IMR-90 (cell line): ENCODE measurements at regions not wholly inside any gene's neighbourhood (a gene's known extent, or its start where the extent isn't known, plus 50 kb on each side); places are given as distances from the start of the nearest gene placed in this dataset.

Source experiments
- ATAC-seq: fragments of 200-7000 bp; cut with Tn5 transposase; 2 replicates; pipeline ENCODE4 v1.9.1; 2020; ENCODE audit warnings: low read depth, mild to moderate bottlenecking, moderate library complexity
- BruUV-seq: library from RNA; stranded (reverse); fragments of 400-500 nt; replicated peaks from 2 replicates; lab custom pipeline; 2021; lab: Mats Ljungman, UMichigan
- CTCF ChIA-PET: fragments of 300-600 bp; formaldehyde crosslinking; extraction: SDS; loops from one replicate; lab custom pipeline; 2021; ENCODE audit warnings: antibody characterized with exemption; lab: Yijun Ruan, JAX
- POLR2A ChIA-PET: fragments of 300-600 bp; sonication (Branson Sonifier 250); formaldehyde crosslinking; loops from one replicate; lab custom pipeline; 2022; ENCODE audit warnings: antibody characterized with exemption; ENCODE audit not compliant: unreplicated experiment; lab: Charles Lee
- DNase-seq: peaks from one replicate; pipeline ENCODE4 v3.0.0; 2013
- H2AFZ ChIP-seq: replicated peaks from 2 replicates; pipeline ENCODE3; 2013; ENCODE audit warnings: low read length, mild to moderate bottlenecking; ENCODE audit not compliant: poor library complexity
- H2AK5ac ChIP-seq: 2 replicates; pipeline ENCODE4 v1.6.1; 2013; ENCODE audit warnings: low read depth, low read length, inconsistent platforms
- H2AK9ac ChIP-seq: replicated peaks from 2 replicates; pipeline ENCODE3; 2013; ENCODE audit warnings: mild to moderate bottlenecking, low read depth, low read length, moderate library complexity; ENCODE audit not compliant: poor library complexity
- H2BK120ac ChIP-seq: 2 replicates; pipeline ENCODE4 v1.6.1; 2013; ENCODE audit warnings: low read depth, low read length, inconsistent platforms
- H2BK15ac ChIP-seq: 3 replicates; pipeline ENCODE4 v1.6.1; 2013; ENCODE audit warnings: low read depth, low read length, inconsistent platforms
- H2BK20ac ChIP-seq: 2 replicates; pipeline ENCODE4 v1.6.1; 2013; ENCODE audit warnings: low read depth, mild to moderate bottlenecking, inconsistent platforms, low read length, moderate library complexity
- H2BK5ac ChIP-seq: 2 replicates; pipeline ENCODE4 v1.6.1; 2013; ENCODE audit warnings: mild to moderate bottlenecking, low read depth, low read length, inconsistent platforms; ENCODE audit not compliant: poor library complexity, severe bottlenecking
- H3K14ac ChIP-seq: replicated peaks from 2 replicates; pipeline ENCODE4 v1.6.1; 2013; ENCODE audit warnings: low read depth, low read length, inconsistent platforms
- H3K18ac ChIP-seq: 2 replicates; pipeline ENCODE4 v1.6.1; 2013; ENCODE audit warnings: low read depth, low read length, control low read depth
- H3K23ac ChIP-seq: 2 replicates; pipeline ENCODE4 v1.6.1; 2013; ENCODE audit warnings: low read depth, low read length, inconsistent platforms
- H3K27ac ChIP-seq: 2 replicates; pipeline ENCODE4 v1.5.1; 2013; ENCODE audit warnings: mild to moderate bottlenecking, control low read depth, low read length; ENCODE audit not compliant: insufficient read depth
- H3K27me3 ChIP-seq: 2 replicates; pipeline ENCODE4 v1.6.1; 2013; ENCODE audit warnings: low read length; ENCODE audit not compliant: control insufficient read depth, insufficient read depth
- H3K36me3 ChIP-seq: 2 replicates; pipeline ENCODE4 v1.6.1; 2013; ENCODE audit warnings: low read length, mixed read lengths; ENCODE audit not compliant: control insufficient read depth, insufficient read depth
- H3K4ac ChIP-seq: 2 replicates; pipeline ENCODE4 v1.6.1; 2013; ENCODE audit warnings: low read depth, low read length, inconsistent platforms
- H3K4me1 ChIP-seq: 2 replicates; pipeline ENCODE4 v1.6.1; 2013; ENCODE audit warnings: low read length, mixed read lengths; ENCODE audit not compliant: control insufficient read depth, insufficient read depth
- H3K4me2 ChIP-seq: 2 replicates; pipeline ENCODE4 v1.6.1; 2013; ENCODE audit warnings: low read depth, mild to moderate bottlenecking, control low read depth, low read length, moderate library complexity
- H3K4me3 ChIP-seq: 2 replicates; pipeline ENCODE4 v1.5.1; 2013; ENCODE audit warnings: low read depth, mild to moderate bottlenecking, control low read depth, low read length, moderate library complexity; ENCODE audit not compliant: insufficient read depth
- H3K56ac ChIP-seq: 2 replicates; pipeline ENCODE4 v1.6.1; 2013; ENCODE audit warnings: low read length, inconsistent platforms; ENCODE audit not compliant: insufficient read depth; ENCODE audit errors: extremely low read depth
- H3K79me1 ChIP-seq, 2 experiments: 2 replicates each; pipeline ENCODE4 v1.6.1; 2013; ENCODE audit warnings: low read length in 2 of 2, inconsistent platforms in 1 of 2, low read depth in 1 of 2
- H3K9ac ChIP-seq: 2 replicates; pipeline ENCODE4 v1.6.1; 2013; ENCODE audit warnings: low read depth, low read length, control low read depth
- H3K9me1 ChIP-seq: 2 replicates; pipeline ENCODE4 v1.6.1; 2013; ENCODE audit warnings: low read length, inconsistent platforms; ENCODE audit not compliant: insufficient read depth
- H3K9me3 ChIP-seq: 2 replicates; pipeline ENCODE4 v1.6.1; 2013; ENCODE audit warnings: low read length; ENCODE audit not compliant: control insufficient read depth, insufficient read depth
- H4K20me1 ChIP-seq: 2 replicates; pipeline ENCODE4 v1.6.1; 2013; ENCODE audit warnings: low read length, inconsistent platforms; ENCODE audit not compliant: insufficient read depth
- H4K5ac ChIP-seq: 2 replicates; pipeline ENCODE4 v1.6.1; 2013; ENCODE audit warnings: mild to moderate bottlenecking, low read depth, low read length, control low read depth
- H4K8ac ChIP-seq, 2 experiments: 2 replicates each; pipeline ENCODE4 v1.6.1; 2013; ENCODE audit warnings: low read depth in 2 of 2, low read length in 2 of 2, control low read depth in 1 of 2, inconsistent platforms in 1 of 2
- H4K91ac ChIP-seq: 2 replicates; pipeline ENCODE4 v1.6.1; 2013; ENCODE audit warnings: low read depth, low read length, inconsistent platforms; ENCODE audit not compliant: insufficient read depth
- BHLHE40 ChIP-seq: fragments of 150-350 bp; IDR thresholded peaks from 2 replicates; pipeline ENCODE4 v1.6.1; 2016; ENCODE audit warnings: mild to moderate bottlenecking, low read depth, low read length
- CEBPB ChIP-seq: IDR thresholded peaks from 2 replicates; pipeline ENCODE4 v1.6.1; 2012; ENCODE audit warnings: low read depth, low read length, improper control_type of control experiment
- CHD1 ChIP-seq: IDR thresholded peaks from 2 replicates; pipeline ENCODE4 v1.6.1; 2012; ENCODE audit warnings: low read depth, low read length, improper control_type of control experiment
- CTCF ChIP-seq: conservative IDR thresholded peaks from 2 replicates; pipeline ENCODE4 v1.5.1; 2012; ENCODE audit warnings: mild to moderate bottlenecking, low read depth, low read length, improper control_type of control experiment
- ELK1 ChIP-seq: fragments of 150-350 bp; IDR thresholded peaks from 2 replicates; pipeline ENCODE4 v1.6.1; 2016; ENCODE audit warnings: low read depth, mild to moderate bottlenecking, low read length, moderate library complexity, borderline replicate concordance
- MAFK ChIP-seq: IDR thresholded peaks from 2 replicates; pipeline ENCODE4 v1.6.1; 2012; ENCODE audit warnings: low read depth, low read length, improper control_type of control experiment
- MAZ ChIP-seq: IDR thresholded peaks from 2 replicates; pipeline ENCODE4 v1.6.1; 2012; ENCODE audit warnings: low read depth, mild to moderate bottlenecking, low read length, improper control_type of control experiment, moderate library complexity, borderline replicate concordance
- MXI1 ChIP-seq: IDR thresholded peaks from 2 replicates; pipeline ENCODE4 v1.6.1; 2012; ENCODE audit warnings: low read depth, mild to moderate bottlenecking, low read length, moderate library complexity, borderline replicate concordance
- NFE2L2 ChIP-seq: fragments of 150-350 bp; IDR thresholded peaks from 2 replicates; pipeline ENCODE4 v1.6.1; 2016; ENCODE audit warnings: low read depth, mild to moderate bottlenecking, low read length
- POLR2A ChIP-seq: IDR thresholded peaks from 2 replicates; pipeline ENCODE4 v1.6.1; 2012; ENCODE audit warnings: mild to moderate bottlenecking, low read depth, low read length
- RAD21 ChIP-seq: IDR thresholded peaks from 2 replicates; pipeline ENCODE4 v1.6.1; 2012; ENCODE audit warnings: low read length, improper control_type of control experiment
- RCOR1 ChIP-seq: IDR thresholded peaks from 2 replicates; pipeline ENCODE4 v1.6.1; 2012; ENCODE audit warnings: mild to moderate bottlenecking, low read length, improper control_type of control experiment; ENCODE audit not compliant: insufficient replicate concordance
- RFX5 ChIP-seq: IDR thresholded peaks from 2 replicates; pipeline ENCODE4 v1.8.0; 2012; ENCODE audit warnings: low read depth, mild to moderate bottlenecking, low read length, moderate library complexity
- SMC3 ChIP-seq: fragments of 150-350 bp; IDR thresholded peaks from 2 replicates; pipeline ENCODE4 v1.6.1; 2016; ENCODE audit warnings: low read depth, mild to moderate bottlenecking, antibody characterized with exemption, low read length, moderate library complexity
- USF2 ChIP-seq: fragments of 150-350 bp; IDR thresholded peaks from 2 replicates; pipeline ENCODE4 v1.6.1; 2017; ENCODE audit warnings: mild to moderate bottlenecking, antibody characterized with exemption, low read length, low read depth
- WGBS, 2 experiments: methylation state at CpG; one replicate each; pipeline versions ENCODE4 v1.1.5 to v1.1.7; 2013; ENCODE audit warnings: missing lambda C conversion rate in 2 of 2; ENCODE audit not compliant: insufficient read length in 1 of 2; ENCODE audit errors: extremely low coverage in 2 of 2; 5-methylcytosine and 5-hydroxymethylcytosine counted together
- dilution Hi-C: fragments of 300-500 bp; cut with HindIII; formaldehyde crosslinking; loops from one replicate; pipeline ENCODE4 v1.14.3; 2018; ENCODE audit warnings: low sequenced_read_pairs; ENCODE audit not compliant: unreplicated experiment
- in situ Hi-C: fragments of 300-500 bp; cut with MboI; formaldehyde crosslinking; loops from 3 replicates; pipeline ENCODE4 v1.14.3; 2019; ENCODE audit warnings: low sequenced_read_pairs, inconsistent platforms, mixed read lengths
- intact Hi-C: fragments of 100-400 bp; cut with micrococcal nuclease; formaldehyde crosslinking; loops from 2 replicates; pipeline ENCODE4 v1.10.0; 2022

GRCh38 chr14:94941311-94941710, 171.4 kb upstream of the GSC start:
- WGBS, 2 experiments: 67% methylated on average over 1 of the region's 5 CpGs; no CpG with 5 or more reads in 1 of the 2 experiments
- ATAC-seq (no peak), DNase-seq (no peak)
- Histone ChIP-seq H2BK120ac (no peak overlapping the region), H3K56ac (no peak overlapping the region), H3K9me1 (no peaks in the 10 kb centered on the region), H2BK5ac (no peak overlapping the region), H2AFZ (no peak overlapping the region), H3K4me2 (no peak overlapping the region), H3K18ac (no peak overlapping the region), H3K4me3 (no peak overlapping the region), H2AK5ac (no peak overlapping the region), H3K36me3 (no peaks in the 10 kb centered on the region), H4K8ac (no peak overlapping the region), H4K91ac (no peak overlapping the region), H2AK9ac (no peak overlapping the region), H4K20me1 (no peaks in the 10 kb centered on the region), H4K5ac (no peak overlapping the region), H3K4me1 (no peaks in the 10 kb centered on the region), H3K9ac (no peak overlapping the region), H3K23ac (no peak overlapping the region), H3K9me3 (peaks cover 10% of the 10 kb centered on the region), H3K27me3 (no peaks in the 10 kb centered on the region), H3K14ac (no peak overlapping the region), H3K27ac (no peak overlapping the region), H3K79me1 (no peaks in the 10 kb centered on the region), H2BK15ac (no peak overlapping the region), H3K4ac (no peak overlapping the region), H2BK20ac (no peak overlapping the region)
- TF ChIP-seq CEBPB (no peak), NFE2L2 (no peak), SMC3 (no peak), RAD21 (no peak), ELK1 (no peak), POLR2A (no peak), MAFK (no peak), MAZ (no peak), USF2 (no peak), MXI1 (no peak), RCOR1 (no peak), RFX5 (no peak), CTCF (no peak), CHD1 (no peak), BHLHE40 (no peak)
- dilution Hi-C loops: no loop called here
- intact Hi-C loops: no loop called here
- in situ Hi-C loops: no loop called here
- ChIA-PET POLR2A (no interaction called here), CTCF (no interaction called here)
- no TSS peak for BruUV-seq
